IPS DF 6.9 (cell line): ENCODE measurements at regions not wholly inside any gene's neighbourhood (a gene's known extent, or its start where the extent isn't known, plus 50 kb on each side); places are given as distances from the start of the nearest gene placed in this dataset.

Experiments
- DNase-seq: peaks from one replicate; pipeline ENCODE4 v3.0.0-alpha.2; 2013; ENCODE audit warnings: low read depth, low spot score
- H3K27ac ChIP-seq: one replicate; pipeline ENCODE4 v1.5.1; 2013; ENCODE audit warnings: low read length, control low read depth
- H3K27me3 ChIP-seq: 2 replicates; pipeline ENCODE4 v1.6.1; 2013; ENCODE audit warnings: mild to moderate bottlenecking, low read length; ENCODE audit not compliant: control insufficient read depth, insufficient read depth
- H3K36me3 ChIP-seq: 2 replicates; pipeline ENCODE4 v1.6.1; 2013; ENCODE audit warnings: low read length; ENCODE audit not compliant: control insufficient read depth, insufficient read depth
- H3K4me1 ChIP-seq: 2 replicates; pipeline ENCODE4 v1.6.1; 2013; ENCODE audit warnings: low read length; ENCODE audit not compliant: control insufficient read depth, insufficient read depth
- H3K4me3 ChIP-seq: 2 replicates; pipeline ENCODE4 v1.5.1; 2013; ENCODE audit warnings: mild to moderate bottlenecking, low read length
- H3K9me3 ChIP-seq: 2 replicates; pipeline ENCODE4 v1.6.1; 2013; ENCODE audit warnings: low read length, inconsistent platforms; ENCODE audit not compliant: control insufficient read depth, insufficient read depth
- WGBS: extraction: QIAGEN DNeasy Blood & Tissue Kit; methylation state at CpG from one replicate; pipeline ENCODE4 v1.1.7; 2013; ENCODE audit warnings: mixed read lengths, missing lambda C conversion rate; ENCODE audit not compliant: insufficient read length, insufficient coverage; 5-methylcytosine and 5-hydroxymethylcytosine counted together

- Histone ChIP-seq H3K4me1 (no peaks in the 10 kb centered on the region), H3K36me3 (no peaks in the 10 kb centered on the region), H3K27me3 (no peaks in the 10 kb centered on the region), H3K9me3 (no peaks in the 10 kb centered on the region), H3K4me3 (no peak overlapping the region), H3K27ac (no peak overlapping the region)
- DNase-seq = no peak
- no CpG with 5 or more reads among the region's 3 CpGs for WGBS
Measured at GRCh38 chr4:107392380-107392779, 327.7 kb downstream of the PAPSS1 start.

GRCh38 chr4:107391630-107392028, 328.4 kb downstream of the PAPSS1 start:
- Histone ChIP-seq H3K9me3 (no peaks in the 10 kb centered on the region), H3K27ac (no peak overlapping the region), H3K36me3 (no peaks in the 10 kb centered on the region), H3K4me3 (no peak overlapping the region), H3K27me3 (no peaks in the 10 kb centered on the region), H3K4me1 (no peaks in the 10 kb centered on the region)
- DNase-seq = no peak
- no CpG with 5 or more reads among the region's 3 CpGs for WGBS

- no CpG with 5 or more reads among the region's 2 CpGs for WGBS
- Histone ChIP-seq H3K4me1 (no peaks in the 10 kb centered on the region), H3K27me3 (no peaks in the 10 kb centered on the region), H3K9me3 (no peaks in the 10 kb centered on the region), H3K36me3 (no peaks in the 10 kb centered on the region), H3K4me3 (no peak overlapping the region), H3K27ac (no peak overlapping the region)
- DNase-seq = no peak
Measured at GRCh38 chr4:107391009-107391629, 328.9 kb downstream of the PAPSS1 start.

DNA sequence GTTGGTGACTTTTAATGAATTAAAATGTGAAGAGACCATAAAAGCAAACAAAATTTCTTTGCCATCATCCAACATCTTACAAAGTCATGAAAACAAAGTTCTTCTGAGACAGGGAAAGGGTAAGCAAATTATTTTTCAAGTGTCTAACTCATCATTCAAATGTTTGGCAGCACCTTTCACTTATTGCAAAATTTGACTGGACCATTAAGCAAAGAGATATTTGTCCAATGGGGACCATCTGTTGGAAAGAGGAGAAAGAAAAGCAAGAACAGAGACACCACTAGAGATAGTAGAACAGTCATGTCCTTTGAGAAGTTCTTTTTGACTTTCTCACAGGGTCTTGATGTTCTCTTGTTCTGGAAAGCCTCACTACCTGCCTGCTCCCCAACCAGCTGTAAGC, 330.1 kb downstream of the PAPSS1 start:
- no peaks in the 10 kb centered on the region for H3K4me1 ChIP-seq
- H3K27ac ChIP-seq = no peak overlapping the region
- no peak for DNase-seq
- no peak overlapping the region for H3K4me3 ChIP-seq
- no peaks in the 10 kb centered on the region for H3K27me3 ChIP-seq
- H3K36me3 ChIP-seq = no peaks in the 10 kb centered on the region
- H3K9me3 ChIP-seq = no peaks in the 10 kb centered on the region

GRCh38 chr4:107388736-107389274, 331.2 kb downstream of the PAPSS1 start:
- Histone ChIP-seq H3K4me3 (no peak overlapping the region), H3K36me3 (no peaks in the 10 kb centered on the region), H3K9me3 (no peaks in the 10 kb centered on the region), H3K27ac (no peak overlapping the region), H3K27me3 (no peaks in the 10 kb centered on the region), H3K4me1 (no peaks in the 10 kb centered on the region)
- DNase-seq = no peak
- no CpG with 5 or more reads among the region's 3 CpGs for WGBS

DNA sequence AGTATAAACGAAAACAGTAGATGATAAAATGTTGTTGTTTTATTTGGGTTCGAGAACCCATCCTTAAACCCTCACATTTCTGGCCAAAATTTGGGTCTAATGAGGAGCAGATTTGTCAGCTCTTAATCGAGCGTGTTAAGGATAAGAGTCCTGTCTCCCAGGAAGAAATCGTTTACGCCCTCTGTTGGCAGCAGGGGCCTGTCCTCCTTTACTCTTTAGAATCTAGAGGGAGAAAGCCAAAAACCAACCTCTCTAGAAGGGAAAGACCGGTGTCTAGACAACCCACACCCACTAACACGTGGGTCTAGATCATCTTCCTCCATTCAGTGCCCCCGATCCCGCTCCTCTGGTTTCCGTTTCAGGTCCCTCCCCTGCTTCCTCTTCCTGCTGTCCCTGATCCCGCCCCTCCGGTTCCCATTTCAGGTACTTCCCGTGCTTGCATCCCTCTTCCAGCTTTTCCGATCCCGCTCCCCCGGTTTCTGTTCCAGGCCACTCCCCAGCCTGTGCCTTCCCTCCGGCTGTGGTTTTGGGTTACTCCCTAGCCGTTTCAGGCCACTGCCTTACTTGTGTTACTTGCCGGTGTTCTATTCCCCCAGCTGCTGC, 339.1 kb downstream of the PAPSS1 start:
- Histone ChIP-seq H3K27me3 (no peaks in the 10 kb centered on the region), H3K36me3 (no peaks in the 10 kb centered on the region), H3K27ac (no peak overlapping the region), H3K9me3 (no peaks in the 10 kb centered on the region), H3K4me1 (no peaks in the 10 kb centered on the region), H3K4me3 (no peak overlapping the region)
- DNase-seq = no peak
- no CpG with 5 or more reads among the region's 20 CpGs for WGBS

DNA sequence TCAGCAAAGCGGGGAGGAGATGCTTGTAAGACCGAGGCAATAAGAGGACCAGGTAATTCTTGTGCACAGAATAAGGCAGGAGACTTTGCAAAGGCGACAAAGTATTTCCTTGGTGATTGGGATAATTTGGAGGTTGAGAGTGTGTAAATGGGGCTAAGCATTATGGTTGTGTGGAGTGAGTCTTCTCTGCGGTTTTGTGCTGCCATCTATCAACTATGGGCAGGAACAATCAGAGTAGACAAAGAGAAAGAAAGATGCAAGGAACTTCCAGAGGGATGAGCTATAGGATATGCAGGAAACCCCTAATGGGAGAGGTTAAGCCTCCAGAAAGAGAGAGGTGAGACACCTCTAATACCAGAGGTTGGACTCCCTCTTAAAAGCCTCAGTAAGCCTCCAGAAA, 339.8 kb downstream of the PAPSS1 start:
- no peaks in the 10 kb centered on the region for H3K9me3 ChIP-seq
- no peak overlapping the region for H3K4me3 ChIP-seq
- no CpG with 5 or more reads among the region's 4 CpGs for WGBS
- H3K27ac ChIP-seq = no peak overlapping the region
- no peaks in the 10 kb centered on the region for H3K36me3 ChIP-seq
- no peak for DNase-seq
- no peaks in the 10 kb centered on the region for H3K4me1 ChIP-seq
- no peaks in the 10 kb centered on the region for H3K27me3 ChIP-seq

DNA sequence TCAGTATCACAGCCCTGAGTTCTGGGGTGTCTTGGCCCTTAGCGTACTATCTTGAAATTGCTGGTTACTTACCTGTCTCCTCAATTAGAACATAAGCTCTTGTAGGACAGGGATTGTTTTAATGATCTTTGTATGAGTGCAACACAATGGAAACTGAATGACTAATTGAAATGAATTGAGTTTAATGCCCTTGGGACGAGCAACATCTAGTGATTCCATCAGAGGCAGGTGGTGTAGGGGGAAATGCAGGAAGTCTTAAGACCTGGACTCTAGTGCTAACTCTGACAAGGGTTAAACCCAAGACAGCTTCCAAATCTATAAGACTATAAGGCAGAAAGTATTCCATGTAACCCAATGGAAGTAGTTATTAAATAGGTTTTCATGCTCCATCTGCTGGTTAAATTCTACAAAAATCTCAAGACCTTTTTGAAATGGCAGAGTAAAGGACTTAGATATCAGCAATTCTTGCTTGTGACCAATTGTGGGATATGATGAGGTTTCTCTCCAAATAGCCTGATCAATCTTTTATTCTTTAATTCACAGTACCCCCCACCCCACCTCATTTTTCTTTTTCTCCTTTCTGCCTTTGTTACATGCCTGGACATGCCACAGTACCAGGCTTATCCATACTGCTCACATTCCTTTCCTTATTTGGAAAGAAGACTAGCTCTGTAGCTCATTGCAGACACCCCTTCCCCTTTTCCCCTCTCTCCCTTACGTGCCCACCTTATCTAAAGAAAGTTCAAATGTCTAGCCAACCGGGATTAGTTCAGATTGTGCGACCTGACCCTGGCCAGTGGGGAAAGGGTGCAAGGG, 340.8 kb downstream of the PAPSS1 start:
- Histone ChIP-seq H3K27me3 (no peaks in the 10 kb centered on the region), H3K9me3 (no peaks in the 10 kb centered on the region), H3K4me1 (no peaks in the 10 kb centered on the region), H3K4me3 (no peak overlapping the region), H3K36me3 (no peaks in the 10 kb centered on the region), H3K27ac (no peak overlapping the region)
- no CpG with 5 or more reads among the region's 5 CpGs for WGBS
- DNase-seq = no peak

- Histone ChIP-seq H3K27me3 (no peaks in the 10 kb centered on the region), H3K4me3 (no peak overlapping the region), H3K4me1 (no peaks in the 10 kb centered on the region), H3K9me3 (no peaks in the 10 kb centered on the region), H3K27ac (no peak overlapping the region), H3K36me3 (no peaks in the 10 kb centered on the region)
- no peak for DNase-seq
- WGBS = no CpG with 5 or more reads among the region's 1 CpG
Measured at GRCh38 chr4:107376293-107376692, 340.2 kb upstream of the DKK2 start.

DNA sequence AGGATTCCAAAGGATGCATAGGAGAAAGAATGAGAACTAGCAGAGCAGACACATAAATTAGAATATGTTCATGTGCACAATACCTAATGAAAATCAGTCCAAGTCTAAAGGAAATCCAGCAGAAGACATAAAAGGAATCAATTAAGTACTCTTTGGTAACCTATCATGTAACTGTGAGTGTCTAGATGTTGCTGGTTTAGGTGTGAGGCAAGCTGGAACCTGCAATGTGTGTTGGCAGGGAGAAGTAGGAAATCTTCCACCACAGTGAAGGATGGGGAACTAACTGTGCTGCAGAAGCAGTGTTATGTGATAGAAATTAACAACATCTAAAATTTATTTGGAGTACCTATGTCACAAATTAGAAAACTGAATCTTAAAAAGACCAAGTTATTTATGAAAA, 330.8 kb upstream of the DKK2 start:
- Histone ChIP-seq H3K4me1 (no peaks in the 10 kb centered on the region; the same call in 1 of the 2 replicates), H3K27ac (no peak overlapping the region), H3K4me3 (no peak overlapping the region), H3K36me3 (no peaks in the 10 kb centered on the region), H3K27me3 (no peaks in the 10 kb centered on the region), H3K9me3 (no peaks in the 10 kb centered on the region)
- DNase-seq = no peak
